GM12875 (cell line): ENCODE measurements at regions not wholly inside any gene's neighbourhood (a gene's known extent, or its start where the extent isn't known, plus 50 kb on each side); places are given as distances from the start of the nearest gene placed in this dataset.

Experiments used
- H3K4me3 ChIP-seq: one replicate; pipeline ENCODE4 v1.5.1; 2011; ENCODE audit warnings: low read depth, low read length, control low read depth
- CTCF ChIP-seq: IDR thresholded peaks from 2 replicates; pipeline ENCODE4 v1.5.1; 2011; ENCODE audit warnings: low read depth, mild to moderate bottlenecking, control low read depth, inconsistent platforms, low read length, moderate library complexity, borderline replicate concordance; ENCODE audit not compliant: insufficient read depth

- H3K4me3 ChIP-seq: no peak overlapping the region
- no peak for TF ChIP-seq CTCF
Observed at GRCh38 chr7:25756601-25757000, 395.4 kb upstream of the NFE2L3 start.

- TF ChIP-seq CTCF: no peak
Observed at GRCh38 chr7:25758559-25758958, 393.4 kb upstream of the NFE2L3 start.

GRCh38 chr7:25759286-25759685 lies 392.7 kb upstream of the NFE2L3 start:
- no peak overlapping the region for H3K4me3 ChIP-seq

More at GRCh38 chr7:25758559-25758958, 393.4 kb upstream of the NFE2L3 start:
- H3K4me3 ChIP-seq: no peak overlapping the region

GRCh38 chr7:25759748-25760147 lies 392.2 kb upstream of the NFE2L3 start:
- TF ChIP-seq CTCF: no peak
- H3K4me3 ChIP-seq: no peak overlapping the region

More at GRCh38 chr7:25759286-25759685, 392.7 kb upstream of the NFE2L3 start:
- no peak for TF ChIP-seq CTCF

GRCh38 chr7:25762511-25763462 lies 389.2 kb upstream of the NFE2L3 start:
- no peak overlapping the region for H3K4me3 ChIP-seq
- TF ChIP-seq CTCF: no peak

- no peak for TF ChIP-seq CTCF
- H3K4me3 ChIP-seq: no peak overlapping the region
Observed at GRCh38 chr7:25763463-25763860, 388.5 kb upstream of the NFE2L3 start.
